Upper lobe of left lung (tissue), 6 donors: ENCODE measurements at regions not wholly inside any gene's neighbourhood (a gene's known extent, or its start where the extent isn't known, plus 50 kb on each side); places are given as distances from the start of the nearest gene placed in this dataset.

ENCODE experiments used
- ATAC-seq, 2 donors: fragments of 200-7000 bp; cut with Tn5 transposase; one replicate each; pipeline ENCODE4 v1.9.1; 2022; ENCODE audit warnings: mild to moderate bottlenecking in 2 of 2, moderate library complexity in 2 of 2; ENCODE audit not compliant: low FRiP score in 2 of 2
- DNase-seq, 2 donors: peaks; one replicate each; pipeline ENCODE4 v3.0.0-alpha.2; 2019 to 2020
- H3K27ac ChIP-seq, 4 donors: fragments of 200-600 bp; sonication (generic); one replicate each; pipeline ENCODE4 v1.5.1; 2016 to 2019
- H3K27me3 ChIP-seq, 4 donors: fragments of 200-600 bp; sonication (generic); one replicate each; pipeline ENCODE4 v1.5.1; 2017 to 2019
- H3K36me3 ChIP-seq, 4 donors: fragments of 200-600 bp; sonication (generic); one replicate each; pipeline ENCODE4 v1.5.1; 2016 to 2019
- H3K4me1 ChIP-seq, 4 donors: fragments of 200-600 bp; sonication (generic); one replicate each; pipeline ENCODE4 v1.5.1; 2018 to 2019
- H3K4me3 ChIP-seq, 4 donors: fragments of 200-600 bp; sonication (generic); one replicate each; pipeline ENCODE4 v1.5.1; 2017 to 2019; ENCODE audit warnings: mild to moderate bottlenecking in 2 of 4, moderate library complexity in 1 of 4
- H3K9me3 ChIP-seq, 4 donors: fragments of 200-600 bp; sonication (generic); one replicate each; pipeline ENCODE4 v1.5.1; 2018 to 2019
- EP300 ChIP-seq, 4 donors: sonication (generic); formaldehyde crosslinking; IDR thresholded peaks; one replicate each; pipeline ENCODE4 v1.5.1; 2017; ENCODE audit warnings: antibody characterized with exemption in 4 of 4, control low read depth in 2 of 4
- POLR2A ChIP-seq, 4 donors: fragments of 450-650 bp; IDR thresholded peaks; one replicate each; pipeline ENCODE4 v1.5.1; 2016 to 2017; ENCODE audit warnings: antibody characterized with exemption in 4 of 4, mild to moderate bottlenecking in 2 of 4
- POLR2AphosphoS5 ChIP-seq, 2 donors: sonication (generic); formaldehyde crosslinking; IDR thresholded peaks; one replicate each; pipeline ENCODE4 v1.5.1; 2017; ENCODE audit warnings: antibody characterized with exemption in 2 of 2
- WGBS, 2 donors: methylation state at CpG; one replicate each; pipeline ENCODE4 v1.1.5; 2017 to 2018; 5-methylcytosine and 5-hydroxymethylcytosine counted together
- TF ChIP-seq, protein P1 (sequence below), 6 experiments: fragments of 450-650 bp in 4 of 6; fragments of 200-600 bp in 2 of 6; sonication (generic) in 2 of 6; IDR thresholded peaks; one replicate each; pipeline ENCODE4 v1.5.1; 2016 to 2019; ENCODE audit warnings: antibody characterized with exemption in 6 of 6
- donor health status: DM: no; HTN: no; CAD: no; lungs with moderate emphysema.
- donor health status: DM: no; HTN: yes; CAD: no; lungs with severe emphysema.

DNA sequence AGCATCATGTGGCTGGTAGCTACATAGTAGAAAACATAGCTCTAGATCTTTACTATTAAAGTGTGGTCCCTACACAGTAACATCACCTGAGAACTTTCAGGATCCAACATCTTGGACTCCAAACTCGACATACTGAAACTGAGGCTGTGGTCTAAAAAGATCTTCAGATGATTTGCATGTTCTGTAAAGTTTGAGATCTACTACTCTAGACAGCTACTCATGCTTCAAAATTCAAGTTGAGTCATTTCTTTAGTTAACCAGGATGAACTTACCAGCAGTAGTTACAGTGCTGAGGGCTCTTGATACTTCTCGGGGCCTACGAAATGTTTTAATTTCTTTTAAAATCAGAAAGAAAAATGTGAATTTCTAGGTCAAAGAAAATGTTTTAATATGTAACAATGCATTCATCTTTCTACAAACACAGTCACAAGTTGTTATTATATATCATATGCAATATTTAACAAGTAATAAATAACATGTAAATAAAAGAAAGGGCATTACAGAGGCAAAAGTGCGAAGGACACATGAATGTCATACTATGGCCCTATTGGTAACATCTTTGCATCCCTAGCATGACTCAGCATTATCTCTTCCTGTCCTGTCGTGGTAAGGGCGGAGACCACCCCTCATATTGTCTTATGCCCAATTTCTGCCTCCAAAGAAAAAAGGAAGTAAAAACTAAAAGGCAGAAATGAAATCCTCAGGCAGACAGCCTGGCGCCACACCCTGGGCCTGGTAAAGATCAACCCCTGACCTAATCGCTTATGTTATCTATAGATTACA is 563.9 kb upstream of the TLE4 start:
- no peaks in the 10 kb centered on the region for H3K36me3 ChIP-seq
- ATAC-seq (no peak), DNase-seq (no peak)
- TF ChIP-seq POLR2A (IDR thresholded peaks at IDR 0.05): no peak
- TF ChIP-seq EP300 (IDR thresholded peaks at IDR 0.05): no peak
- TF ChIP-seq, protein P1, sequence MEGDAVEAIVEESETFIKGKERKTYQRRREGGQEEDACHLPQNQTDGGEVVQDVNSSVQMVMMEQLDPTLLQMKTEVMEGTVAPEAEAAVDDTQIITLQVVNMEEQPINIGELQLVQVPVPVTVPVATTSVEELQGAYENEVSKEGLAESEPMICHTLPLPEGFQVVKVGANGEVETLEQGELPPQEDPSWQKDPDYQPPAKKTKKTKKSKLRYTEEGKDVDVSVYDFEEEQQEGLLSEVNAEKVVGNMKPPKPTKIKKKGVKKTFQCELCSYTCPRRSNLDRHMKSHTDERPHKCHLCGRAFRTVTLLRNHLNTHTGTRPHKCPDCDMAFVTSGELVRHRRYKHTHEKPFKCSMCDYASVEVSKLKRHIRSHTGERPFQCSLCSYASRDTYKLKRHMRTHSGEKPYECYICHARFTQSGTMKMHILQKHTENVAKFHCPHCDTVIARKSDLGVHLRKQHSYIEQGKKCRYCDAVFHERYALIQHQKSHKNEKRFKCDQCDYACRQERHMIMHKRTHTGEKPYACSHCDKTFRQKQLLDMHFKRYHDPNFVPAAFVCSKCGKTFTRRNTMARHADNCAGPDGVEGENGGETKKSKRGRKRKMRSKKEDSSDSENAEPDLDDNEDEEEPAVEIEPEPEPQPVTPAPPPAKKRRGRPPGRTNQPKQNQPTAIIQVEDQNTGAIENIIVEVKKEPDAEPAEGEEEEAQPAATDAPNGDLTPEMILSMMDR (IDR thresholded peaks at IDR 0.05): no peak
- TF ChIP-seq POLR2AphosphoS5 (IDR thresholded peaks at IDR 0.05): no peak
- H3K4me3 ChIP-seq: no peak overlapping the region
- 80% methylated on average over 8 of the region's 8 CpGs for whole genome bisulfite sequencing, 2 donors
- H3K27me3 ChIP-seq: no peaks in the 10 kb centered on the region
- H3K4me1 ChIP-seq: no peaks in the 10 kb centered on the region
- no peaks in the 10 kb centered on the region for H3K9me3 ChIP-seq
- no peak overlapping the region for H3K27ac ChIP-seq

DNA sequence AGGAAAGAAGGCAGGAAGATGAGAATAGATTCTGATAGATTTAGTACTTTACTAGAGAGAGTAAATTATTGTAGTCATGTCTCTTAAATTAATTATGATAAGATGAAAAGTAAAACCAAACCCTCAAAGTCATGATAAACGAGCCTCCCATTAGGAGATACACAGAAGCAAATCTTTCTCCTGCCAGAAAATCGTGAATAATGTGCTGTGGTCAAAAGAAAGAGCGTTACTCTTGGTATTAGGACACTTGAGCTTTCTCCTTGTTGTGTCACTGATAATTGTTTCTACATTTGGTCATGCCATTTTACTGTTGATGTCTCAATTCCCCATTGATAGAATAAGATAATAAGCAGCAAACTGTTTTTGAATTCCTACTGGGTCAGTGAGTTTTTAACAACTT is 562.8 kb upstream of the TLE4 start:
- H3K27me3 ChIP-seq: no peaks in the 10 kb centered on the region

DNA sequence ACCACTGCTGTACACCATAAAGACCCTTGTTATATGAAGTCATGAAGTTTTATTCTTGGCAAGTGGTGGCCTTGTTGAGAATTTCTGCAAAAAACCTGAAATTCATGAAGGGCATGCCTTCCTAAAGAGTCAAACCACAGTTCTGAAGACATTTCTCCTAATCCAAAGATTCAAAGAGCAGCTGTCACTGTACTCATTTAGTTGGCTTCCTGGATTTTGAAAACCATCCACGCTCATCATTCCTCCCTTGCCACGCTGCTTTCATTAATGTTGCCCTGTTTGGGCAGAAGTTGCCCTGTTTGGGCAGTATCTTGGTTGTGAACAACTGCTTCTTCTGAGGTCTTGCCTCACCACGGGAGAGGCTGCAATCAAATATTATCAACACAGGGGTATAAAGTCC is 560.3 kb upstream of the TLE4 start:
- Histone ChIP-seq H3K9me3 (no peaks in the 10 kb centered on the region), H3K4me3 (no peak overlapping the region), H3K27me3 (no peaks in the 10 kb centered on the region), H3K36me3 (no peaks in the 10 kb centered on the region), H3K27ac (no peak overlapping the region), H3K4me1 (no peaks in the 10 kb centered on the region)
- TF ChIP-seq POLR2AphosphoS5 (IDR thresholded peaks at IDR 0.05): no peak
- no peak for TF ChIP-seq POLR2A (IDR thresholded peaks at IDR 0.05)
- no peak for TF ChIP-seq EP300 (IDR thresholded peaks at IDR 0.05)
- TF ChIP-seq, protein P1 (IDR thresholded peaks at IDR 0.05): no peak
- DNase-seq (no peak), ATAC-seq (no peak)
- 79 to 81% methylated on average over 3 of the region's 3 CpGs for WGBS, 2 donors

More for the DNA sequence above, 562.8 kb upstream of the TLE4 start:
- H3K27ac ChIP-seq: no peak overlapping the region
- ATAC-seq: no peak
- DNase-seq: no peak
- 68 to 69% methylated on average over 3 of the region's 3 CpGs for WGBS, 2 donors
- no peak for TF ChIP-seq POLR2A (IDR thresholded peaks at IDR 0.05)
- TF ChIP-seq, protein P1 (IDR thresholded peaks at IDR 0.05): no peak
- TF ChIP-seq EP300 (IDR thresholded peaks at IDR 0.05): no peak
- TF ChIP-seq POLR2AphosphoS5 (IDR thresholded peaks at IDR 0.05): no peak
- no peaks in the 10 kb centered on the region for H3K36me3 ChIP-seq
- H3K9me3 ChIP-seq: no peaks in the 10 kb centered on the region
- H3K4me1 ChIP-seq: no peaks in the 10 kb centered on the region
- H3K4me3 ChIP-seq: no peak overlapping the region

DNA sequence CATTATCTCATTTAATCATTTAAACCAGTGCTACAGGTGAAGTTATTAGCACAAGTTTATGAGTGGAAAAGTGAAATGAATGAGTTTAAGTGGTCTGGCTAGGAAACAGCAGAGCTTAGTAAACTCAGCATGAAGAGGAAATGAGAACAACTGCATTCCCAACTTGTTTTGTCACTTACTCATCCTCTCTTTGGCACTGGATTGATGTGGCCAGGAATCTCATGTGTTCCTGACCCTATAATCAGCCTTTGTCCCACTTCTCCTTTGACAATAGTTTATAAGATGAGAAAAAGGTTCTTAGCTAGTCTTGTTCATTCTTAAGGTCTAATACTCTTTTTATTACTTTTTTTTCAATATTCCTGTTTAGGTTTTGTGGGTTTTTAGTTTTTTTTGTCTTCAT is 559.2 kb upstream of the TLE4 start:
- Histone ChIP-seq H3K4me3 (no peak overlapping the region), H3K27me3 (no peaks in the 10 kb centered on the region), H3K27ac (no peak overlapping the region), H3K36me3 (no peaks in the 10 kb centered on the region), H3K9me3 (no peaks in the 10 kb centered on the region), H3K4me1 (no peaks in the 10 kb centered on the region)
- ATAC-seq: no peak
- TF ChIP-seq, protein P1 (IDR thresholded peaks at IDR 0.05): no peak
- TF ChIP-seq POLR2AphosphoS5 (IDR thresholded peaks at IDR 0.05) (no peak), EP300 (IDR thresholded peaks at IDR 0.05) (no peak), POLR2A (IDR thresholded peaks at IDR 0.05) (no peak)
- no peak for DNase-seq
